Heart right ventricle (tissue), 16 donors: ENCODE measurements at regions not wholly inside any gene's neighbourhood (a gene's known extent, or its start where the extent isn't known, plus 50 kb on each side); places are given as distances from the start of the nearest gene placed in this dataset.

Experiments
- ATAC-seq, 8 donors: fragments of 200-7000 bp; cut with Tn5 transposase; one replicate each; pipeline ENCODE4 v1.9.1; 2020; ENCODE audit warnings: mild to moderate bottlenecking in 8 of 8, moderate library complexity in 8 of 8, moderate number of reproducible peaks in 1 of 8
- DNase-seq, 2 donors: peaks; one replicate each; pipeline ENCODE4 v3.0.0-alpha.2; 2020
- H3K27ac ChIP-seq, 10 donors: fragments of 200-600 bp; sonication (generic) in 2 of 10; one replicate each; pipeline versions ENCODE4 v1.5.0 to v1.8.0; 2020 to 2022; ENCODE audit warnings: mild to moderate bottlenecking in 3 of 10
- H3K27me3 ChIP-seq, 7 donors: fragments of 200-600 bp; one replicate each; pipeline ENCODE4 v1.8.0; 2021 to 2022; ENCODE audit warnings: mild to moderate bottlenecking in 2 of 7
- H3K36me3 ChIP-seq, 9 donors: fragments of 200-600 bp; sonication (generic) in 1 of 9; one replicate each; pipeline versions ENCODE4 v1.5.0 to v1.8.0; 2020 to 2022; ENCODE audit warnings: mild to moderate bottlenecking in 2 of 9
- H3K4me1 ChIP-seq, 9 donors: fragments of 200-600 bp; sonication (generic) in 1 of 9; one replicate each; pipeline versions ENCODE4 v1.5.0 to v1.8.0; 2020 to 2022; ENCODE audit warnings: mild to moderate bottlenecking in 4 of 9
- H3K4me3 ChIP-seq, 10 donors: fragments of 200-600 bp; sonication (generic) in 2 of 10; one replicate each; pipeline versions ENCODE4 v1.5.0 to v1.8.0; 2020 to 2022; ENCODE audit warnings: mild to moderate bottlenecking in 7 of 10, moderate library complexity in 2 of 10
- H3K9me3 ChIP-seq, 11 donors: fragments of 200-600 bp in 10 of 11; sonication (generic) in 2 of 11; one replicate each; pipeline versions ENCODE4 v1.5.0 to v1.8.0; 2013 to 2022; ENCODE audit warnings: mild to moderate bottlenecking in 2 of 11, control low read depth in 1 of 11, moderate library complexity in 1 of 11
- CTCF ChIP-seq, 9 donors: fragments of 200-600 bp; sonication (generic) in 2 of 9; IDR thresholded peaks; one replicate each; pipeline versions ENCODE4 v1.5.0 to v1.8.0; 2021 to 2022; ENCODE audit warnings: antibody characterized with exemption in 9 of 9, mild to moderate bottlenecking in 5 of 9, moderate library complexity in 1 of 9
- WGBS, 2 donors: extraction: QIAGEN DNeasy Blood & Tissue Kit; methylation state at CpG; one replicate each; pipeline ENCODE4 v1.1.7; 2013; ENCODE audit warnings: inconsistent platforms in 1 of 2; 5-methylcytosine and 5-hydroxymethylcytosine counted together
- intact Hi-C, 10 donors: fragments of 100-400 bp; cut with DNase I; formaldehyde crosslinking; loops; one replicate each; pipeline versions ENCODE4 v1.11.1 to v1.14.2; 2022
- donor health status: Arrhythmogenic right ventricular cardiomyopathy.
- donor health status: ischemic (EF 13 %, LVEDD 7.1; RV severe dilation, severe dysfunction).
- donor health status: healthy with polysubstance abuse.
- donor health status: DM: no; HTN: yes; CAD: no.
- donor health status: DM: no; HTN: no; CAD: no.
- donor health status: ischemic (EF 25% LVEDD 6.9; RV normal size, moderate dysfunction).
- donor health status: ischemic (EF 25% LVEDD 5.7; RV mildly dilated, moderate dysfunction).
- donor health status: healthy.
- donor health status: DM: yes; HTN: yes; CAD: no.
- donor health status: Ischemic cardiomyopathy.
- donor health status: ischemic (EF 35%, LVEDD 5.7; RV mildly dilated, moderate dysfunction).
- donor health status: nonischemic (EF 11% LVEDD 7.7; RV severe dilation, severe dysfunction).
- donor health status: DM: yes; HTN: yes; CAD: no.
- donor health status: PGD.
- donor health status: ischemic (EF 29% LVEDD 5.4; RV normal size, mild dysfunction).
- donor health status: nonischemic (EF 23%, LVEDD 6.1; RV moderate dilation, normal function).

- DNase-seq = no peak
- H3K27me3 ChIP-seq = peaks cover 0 to 66% (median 18%) of the 10 kb centered on the region in 7 donors
- WGBS, 2 donors = 46 to 53% methylated on average over 5 of the region's 5 CpGs
- ATAC-seq = no peak
- H3K4me3 ChIP-seq = no peak overlapping the region
- TF ChIP-seq CTCF (IDR thresholded peaks at IDR 0.05) = no peak
- intact Hi-C loops = no loop called here
- H3K9me3 ChIP-seq = no peaks in the 10 kb centered on the region
- H3K36me3 ChIP-seq = no peaks in the 10 kb centered on the region
- peaks cover 0 to 9% (median 0%) of the 10 kb centered on the region in 9 donors for H3K4me1 ChIP-seq
- H3K27ac ChIP-seq = no peak overlapping the region
These were observed 57.6 kb upstream of the KLHL29 start for GRCh38 chr2:23327416-23327815.

- WGBS, 2 donors = 61 to 67% methylated on average over 3 of the region's 3 CpGs
- ATAC-seq (no peak), DNase-seq (no peak)
- Histone ChIP-seq H3K27me3 (peaks cover 0 to 66% (median 21%) of the 10 kb centered on the region in 7 donors), H3K4me3 (no peak overlapping the region), H3K4me1 (peaks cover 0 to 5% (median 0%) of the 10 kb centered on the region in 9 donors), H3K36me3 (no peaks in the 10 kb centered on the region), H3K27ac (no peak overlapping the region), H3K9me3 (no peaks in the 10 kb centered on the region)
- no peak for TF ChIP-seq CTCF (IDR thresholded peaks at IDR 0.05)
- intact Hi-C loops = no loop called here
These were observed 57.1 kb upstream of the KLHL29 start for GRCh38 chr2:23327887-23328286.

GRCh38 chr2:23330214-23330613, 54.8 kb upstream of the KLHL29 start:
- Histone ChIP-seq H3K4me3 (no peak overlapping the region), H3K27me3 (peaks cover 0 to 51% (median 21%) of the 10 kb centered on the region in 7 donors), H3K9me3 (no peaks in the 10 kb centered on the region), H3K27ac (no peak overlapping the region), H3K36me3 (no peaks in the 10 kb centered on the region), H3K4me1 (peaks cover 0 to 6% (median 0%) of the 10 kb centered on the region in 9 donors)
- DNase-seq (no peak), ATAC-seq (no peak)
- TF ChIP-seq CTCF (IDR thresholded peaks at IDR 0.05) = no peak
- intact Hi-C loops = no loop called here
- WGBS, 2 donors = 39 to 43% methylated on average over 5 of the region's 5 CpGs
